ENCODE measurements at regions not wholly inside any gene's neighbourhood (a gene's known extent, or its start where the extent isn't known, plus 50 kb on each side); places are given as distances from the start of the nearest gene placed in this dataset.
A peak's percentile ranks its signal among the peaks of the same experiment; 100 is the strongest.

- no peak for DNase-seq
Measured at GRCh38 chr16:55076053-55076452, 145.4 kb downstream of the IRX5 start.

GRCh38 chr16:55077266-55077665 is 146.6 kb downstream of the IRX5 start:
- DNase-seq, result no peak

GRCh38 chr16:55078153-55078552 is 147.5 kb downstream of the IRX5 start:
- no peak for DNase-seq

- DNase-seq, result no peak
Measured at GRCh38 chr16:55078699-55079410, 148.2 kb downstream of the IRX5 start.

- no peak for DNase-seq
Measured at GRCh38 chr16:55081622-55082590, 151.2 kb downstream of the IRX5 start.

GRCh38 chr16:55082591-55082976 is 151.9 kb downstream of the IRX5 start:
- no peak for DNase-seq

GRCh38 chr16:55083052-55083451 is 152.4 kb downstream of the IRX5 start:
- DNase-seq, result no peak

- DNase-seq, result no peak
Measured at GRCh38 chr16:55088098-55088497, 157.4 kb downstream of the IRX5 start.

- no peak for DNase-seq
Measured at GRCh38 chr16:55089600-55089999, 158.9 kb downstream of the IRX5 start.

GRCh38 chr16:55091213-55091870 is 160.7 kb downstream of the IRX5 start:
- no peak for DNase-seq

- no peak for DNase-seq
Measured at GRCh38 chr16:55091871-55092230, 161.2 kb downstream of the IRX5 start.

GRCh38 chr16:55100100-55100499 is 169.4 kb downstream of the IRX5 start:
- no peak for DNase-seq

GRCh38 chr16:55101026-55101425 is 170.4 kb downstream of the IRX5 start:
- DNase-seq, result no peak

GRCh38 chr16:55102077-55102476 is 171.4 kb downstream of the IRX5 start:
- no peak for DNase-seq

- no peak for DNase-seq
Measured at GRCh38 chr16:55102531-55102930, 171.9 kb downstream of the IRX5 start.

GRCh38 chr16:55107851-55108250 is 177.2 kb downstream of the IRX5 start:
- no peak for DNase-seq

- no peak for DNase-seq
Measured at GRCh38 chr16:55113210-55113609, 182.5 kb downstream of the IRX5 start.

GRCh38 chr16:55115506-55115905 is 184.8 kb downstream of the IRX5 start:
- DNase-seq, result no peak

- no peak for DNase-seq
Measured at GRCh38 chr16:55116165-55116920, 185.7 kb downstream of the IRX5 start.

GRCh38 chr16:55118701-55119260 is 188.1 kb downstream of the IRX5 start:
- DNase-seq, result peak; percentile 58

GRCh38 chr16:55120408-55120807 is 189.7 kb downstream of the IRX5 start:
- DNase-seq, result no peak

GRCh38 chr16:55120826-55121225 is 190.2 kb downstream of the IRX5 start:
- no peak for DNase-seq

GRCh38 chr16:55123652-55124051 is 193.0 kb downstream of the IRX5 start:
- no peak for DNase-seq
